HCT116 (cell line): ENCODE measurements at regions not wholly inside any gene's neighbourhood (a gene's known extent, or its start where the extent isn't known, plus 50 kb on each side); places are given as distances from the start of the nearest gene placed in this dataset.

Experiments used
- ATAC-seq: fragments of 200-7000 bp; cut with Tn5 transposase; 2 replicates; pipeline ENCODE4 v1.9.1; 2020; ENCODE audit warnings: mild to moderate bottlenecking, moderate library complexity
- BruUV-seq: library from RNA; stranded (reverse); fragments of 400-500 nt; replicated peaks from 2 replicates; lab custom pipeline; 2021; lab: Mats Ljungman, UMichigan
- CTCF ChIA-PET: fragments of 300-600 bp; sonication (Branson Sonifier 250); formaldehyde crosslinking; loops from one replicate; lab custom pipeline; 2021; ENCODE audit warnings: antibody characterized with exemption; lab: Charles Lee
- POLR2A ChIA-PET: fragments of 300-600, 350-600 bp; sonication (Branson Sonifier 250); formaldehyde crosslinking; loops from one replicate; lab custom pipeline; 2021; ENCODE audit warnings: antibody characterized with exemption; lab: Charles Lee
- RAD21 ChIA-PET, 2 experiments: fragments of 300-600 bp; sonication (Branson Sonifier 250); formaldehyde crosslinking; loops; one replicate each; lab custom pipeline; 2023; ENCODE audit warnings: low total read pairs in 2 of 2; ENCODE audit not compliant: uncharacterized antibody in 2 of 2, unreplicated experiment in 2 of 2, low non-redundant PET in 1 of 2; lab: Charles Lee
- DNase-seq: peaks from one replicate; pipeline ENCODE4 v3.0.0-alpha.2; 2010; ENCODE audit warnings: low read depth, low spot score
- H2AFZ ChIP-seq: fragments of 200-600 bp; shearing (Covaris generic), sonication (generic); 2 replicates; pipeline ENCODE4 v1.6.1; 2017; ENCODE audit warnings: low read depth, mixed run types, mixed read lengths, antibody characterized with exemption, low read length; ENCODE audit not compliant: poor library complexity, severe bottlenecking
- H3K27ac ChIP-seq: 2 replicates; pipeline ENCODE4 v1.5.1; 2012; ENCODE audit warnings: low read depth, low read length
- H3K27me3 ChIP-seq: fragments of 200-600 bp; sonication (generic); 2 replicates; pipeline ENCODE4 v1.6.1; 2016; ENCODE audit warnings: mixed run types, low read length, mixed read lengths; ENCODE audit not compliant: insufficient read depth
- H3K36me3 ChIP-seq, 2 experiments: fragments of 200-500 bp in 1 of 2; fragments of 200-600 bp in 1 of 2; sonication (Bioruptor generic) in 1 of 2; sonication (generic) in 1 of 2; 2 replicates each; pipeline versions ENCODE4 v1.5.1 to v1.6.1; 2014 to 2016; ENCODE audit warnings: low read length in 2 of 2, inconsistent platforms in 1 of 2, mixed read lengths in 1 of 2, mixed run types in 1 of 2; ENCODE audit not compliant: insufficient read depth in 2 of 2, control insufficient read depth in 1 of 2
- H3K4me1 ChIP-seq, 2 experiments: fragments of 200-600 bp in 1 of 2; sonication (generic) in 1 of 2; 2 replicates each; pipeline versions ENCODE4 v1.5.1 to v1.6.1; 2012 to 2017; ENCODE audit warnings: low read length in 2 of 2, inconsistent platforms in 1 of 2, mild to moderate bottlenecking in 1 of 2, mixed read lengths in 1 of 2, mixed run types in 1 of 2, moderate library complexity in 1 of 2; ENCODE audit not compliant: insufficient read depth in 2 of 2, control insufficient read depth in 1 of 2
- H3K4me2 ChIP-seq: fragments of 200-600 bp; sonication (generic); 2 replicates; pipeline ENCODE4 v1.6.1; 2017; ENCODE audit warnings: mixed run types, low read length, mixed read lengths
- H3K4me3 ChIP-seq, 2 experiments: fragments of 200-600 bp in 1 of 2; sonication (generic) in 1 of 2; replicated peaks in 1 of 2; 2 replicates each; pipeline ENCODE4 v1.5.1; 2011 to 2016; ENCODE audit warnings: low read length in 2 of 2, control low read depth in 1 of 2, low read depth in 1 of 2, mild to moderate bottlenecking in 1 of 2, mixed read lengths in 1 of 2, mixed run types in 1 of 2
- H3K79me2 ChIP-seq: fragments of 200-600 bp; sonication (generic); 2 replicates; pipeline ENCODE4 v1.6.1; 2017; ENCODE audit warnings: mild to moderate bottlenecking, mixed run types, low read length, moderate library complexity, mixed read lengths; ENCODE audit not compliant: insufficient read depth
- H3K9ac ChIP-seq: fragments of 200-600 bp; sonication (generic); 2 replicates; pipeline ENCODE4 v1.6.1; 2016; ENCODE audit warnings: low read length, mixed read lengths
- H3K9me2 ChIP-seq: fragments of 200-600 bp; sonication (generic), shearing (Covaris generic); 2 replicates; pipeline ENCODE4 v1.6.1; 2017; ENCODE audit warnings: mixed run types, mild to moderate bottlenecking, moderate library complexity; ENCODE audit not compliant: insufficient read depth
- H3K9me3 ChIP-seq, 2 experiments: fragments of 200-500 bp in 1 of 2; fragments of 200-600 bp in 1 of 2; sonication (Bioruptor generic) in 1 of 2; sonication (generic) in 1 of 2; 2 replicates each; pipeline ENCODE4 v1.6.1; 2014 to 2017; ENCODE audit warnings: low read length in 2 of 2, mixed read lengths in 2 of 2, inconsistent platforms in 1 of 2, low read depth in 1 of 2, mild to moderate bottlenecking in 1 of 2, mixed run types in 1 of 2, moderate library complexity in 1 of 2; ENCODE audit not compliant: control insufficient read depth in 1 of 2, insufficient read depth in 1 of 2
- H4K20me1 ChIP-seq: fragments of 200-600 bp; sonication (generic), shearing (Covaris generic); 2 replicates; pipeline ENCODE4 v1.6.1; 2017; ENCODE audit warnings: mixed run types, mild to moderate bottlenecking, moderate library complexity; ENCODE audit not compliant: insufficient read depth
- CEBPB ChIP-seq: IDR thresholded peaks from 2 replicates; pipeline ENCODE4 v1.6.1; 2012; ENCODE audit warnings: low read depth
- CTCF ChIP-seq, 3 experiments: fragments of 200-600 bp in 1 of 3; sonication (generic) in 1 of 3; IDR thresholded peaks in 2 of 3; conservative IDR thresholded peaks in 1 of 3; 2 replicates each; pipeline ENCODE4 v1.5.1; 2012 to 2017; ENCODE audit warnings: low read depth in 2 of 3, low read length in 2 of 3, antibody characterized with exemption in 1 of 3, borderline replicate concordance in 1 of 3, control low read depth in 1 of 3, mild to moderate bottlenecking in 1 of 3, mixed read lengths in 1 of 3, mixed run types in 1 of 3, moderate library complexity in 1 of 3; ENCODE audit not compliant: insufficient read depth in 1 of 3
- YY1 ChIP-seq: IDR thresholded peaks from 2 replicates; pipeline ENCODE4 v1.6.1; 2011; ENCODE audit warnings: low read length, low read depth, moderate library complexity, mild to moderate bottlenecking; ENCODE audit not compliant: insufficient replicate concordance; ENCODE audit errors: extremely low read depth
- ZBTB33 ChIP-seq: IDR thresholded peaks from 2 replicates; pipeline ENCODE4 v1.6.1; 2011; ENCODE audit warnings: mild to moderate bottlenecking, low read length, moderate library complexity; ENCODE audit not compliant: insufficient replicate concordance; ENCODE audit errors: extremely low read depth
- intact Hi-C: fragments of 100-400 bp; cut with micrococcal nuclease; formaldehyde crosslinking; loops from 2 replicates; pipeline ENCODE4 v1.10.0; 2022

GRCh38 chr4:129988957-129989356 is 893.0 kb downstream of the C4orf33 start:
- intact Hi-C loops: no loop called here
- BruUV-seq: no TSS peak
- POLR2A ChIA-PET: no interaction called here

More at GRCh38 chr4:129988957-129989356, 893.0 kb downstream of the C4orf33 start:
- no peak overlapping the region for H3K4me3 ChIP-seq
- no peak for TF ChIP-seq CTCF (IDR thresholded peaks at IDR 0.05 in 2 of 3, conservative IDR thresholded peaks at IDR 0.05 in 1 of 3; ENCODE audit: borderline replicate concordance in 1 of 3, insufficient read depth in 1 of 3, low read depth in 2 of 3, low read length in 2 of 3)
- TF ChIP-seq CEBPB: no peak
- TF ChIP-seq ZBTB33: no peak
- TF ChIP-seq YY1: no peak
- DNase-seq: no peak
- H3K9me2 ChIP-seq: no peaks in the 10 kb centered on the region
- H3K27me3 ChIP-seq: no peaks in the 10 kb centered on the region
- no peak overlapping the region for H3K9ac ChIP-seq
- no peaks in the 10 kb centered on the region for H4K20me1 ChIP-seq
- H3K9me3 ChIP-seq: no peaks in the 10 kb centered on the region
- no peaks in the 10 kb centered on the region for H3K36me3 ChIP-seq
- H3K4me2 ChIP-seq: no peak overlapping the region
- H3K27ac ChIP-seq: no peak overlapping the region
- ATAC-seq: no peak
- H2AFZ ChIP-seq: no peak overlapping the region
- ChIA-PET CTCF (no interaction called here), RAD21 (no interaction called here)
- H3K79me2 ChIP-seq: no peaks in the 10 kb centered on the region
- no peaks in the 10 kb centered on the region for H3K4me1 ChIP-seq
